Body of pancreas (tissue), 4 donors: ENCODE measurements at regions not wholly inside any gene's neighbourhood (a gene's known extent, or its start where the extent isn't known, plus 50 kb on each side); places are given as distances from the start of the nearest gene placed in this dataset.

ENCODE experiments used
- CTCF ChIP-seq, 7 experiments: fragments of 450-650 bp in 4 of 7; fragments of 200-600 bp in 3 of 7; sonication (generic) in 3 of 7; IDR thresholded peaks; one replicate each; pipeline ENCODE4 v1.5.1; 2016 to 2019; ENCODE audit warnings: antibody characterized with exemption in 7 of 7
- POLR2A ChIP-seq, 3 donors: fragments of 450-650 bp; IDR thresholded peaks; one replicate each; pipeline ENCODE4 v1.6.1; 2016; ENCODE audit warnings: antibody characterized with exemption in 3 of 3, mild to moderate bottlenecking in 2 of 3

GRCh38 chr1:14294860-14295536 lies 303.5 kb upstream of the KAZN start:
- no peak for TF ChIP-seq CTCF (IDR thresholded peaks at IDR 0.05)
- TF ChIP-seq POLR2A (IDR thresholded peaks at IDR 0.05): no peak
